NCI-H1436 treated with DMSO at 0.1 percent for 48 hours (cell line): ENCODE measurements at regions not wholly inside any gene's neighbourhood (a gene's known extent, or its start where the extent isn't known, plus 50 kb on each side); places are given as distances from the start of the nearest gene placed in this dataset.

Source experiments
- DNase-seq: peaks from one replicate; lab custom pipeline; 2025; lab: John Stamatoyannopoulos, UW

DNA sequence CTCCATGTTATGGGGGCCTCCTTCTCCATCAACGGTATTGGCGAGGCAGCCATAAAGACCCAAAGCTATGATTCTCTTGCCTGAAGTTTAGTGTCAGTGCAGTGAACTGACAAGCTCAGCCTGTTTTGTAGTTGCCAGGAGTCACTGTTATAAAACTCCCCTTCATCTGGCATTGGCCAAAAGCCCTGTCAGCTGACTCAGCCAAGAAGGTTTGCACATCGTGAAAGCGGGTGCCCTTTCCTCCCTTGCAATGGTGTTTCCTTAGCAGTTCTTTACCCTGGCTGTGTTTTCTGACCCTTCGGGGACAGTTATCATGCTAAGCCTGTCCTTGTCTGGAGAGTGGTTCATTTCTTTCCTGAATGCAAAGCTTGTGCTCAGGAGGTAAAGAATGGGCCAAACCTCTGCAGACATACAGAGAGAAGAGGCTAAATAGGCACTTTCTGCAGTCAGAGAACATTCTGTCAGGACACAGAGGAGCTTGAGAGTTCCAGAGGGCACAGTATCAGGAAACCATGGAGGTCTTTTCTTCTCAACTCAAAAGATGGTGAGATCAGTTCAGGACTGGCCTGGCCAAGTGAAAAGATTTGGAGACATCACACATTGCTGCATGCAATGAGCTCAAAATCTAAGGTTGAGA lies 414.2 kb downstream of the ZNF521 start:
- DNase-seq, result no peak

DNA sequence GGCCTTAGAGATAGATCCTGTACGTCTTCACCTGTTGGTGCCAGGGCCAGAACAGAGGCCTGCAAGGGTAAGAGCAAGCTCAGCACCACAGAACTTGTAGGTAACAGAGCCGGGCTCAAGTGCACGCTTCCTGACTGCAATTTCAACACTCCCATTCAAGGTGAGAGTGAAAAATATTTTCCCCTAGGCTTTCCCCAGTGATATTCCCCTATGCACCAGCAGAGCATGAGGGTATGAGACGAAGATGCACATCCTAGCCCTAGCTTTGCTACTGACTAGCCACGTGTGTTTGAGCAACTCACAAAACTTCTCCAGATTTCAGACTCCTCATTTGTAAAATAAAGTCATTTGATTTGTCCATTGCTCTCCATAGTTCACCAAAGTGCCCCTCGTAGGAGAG lies 411.6 kb downstream of the ZNF521 start:
- DNase-seq, result no peak

DNA sequence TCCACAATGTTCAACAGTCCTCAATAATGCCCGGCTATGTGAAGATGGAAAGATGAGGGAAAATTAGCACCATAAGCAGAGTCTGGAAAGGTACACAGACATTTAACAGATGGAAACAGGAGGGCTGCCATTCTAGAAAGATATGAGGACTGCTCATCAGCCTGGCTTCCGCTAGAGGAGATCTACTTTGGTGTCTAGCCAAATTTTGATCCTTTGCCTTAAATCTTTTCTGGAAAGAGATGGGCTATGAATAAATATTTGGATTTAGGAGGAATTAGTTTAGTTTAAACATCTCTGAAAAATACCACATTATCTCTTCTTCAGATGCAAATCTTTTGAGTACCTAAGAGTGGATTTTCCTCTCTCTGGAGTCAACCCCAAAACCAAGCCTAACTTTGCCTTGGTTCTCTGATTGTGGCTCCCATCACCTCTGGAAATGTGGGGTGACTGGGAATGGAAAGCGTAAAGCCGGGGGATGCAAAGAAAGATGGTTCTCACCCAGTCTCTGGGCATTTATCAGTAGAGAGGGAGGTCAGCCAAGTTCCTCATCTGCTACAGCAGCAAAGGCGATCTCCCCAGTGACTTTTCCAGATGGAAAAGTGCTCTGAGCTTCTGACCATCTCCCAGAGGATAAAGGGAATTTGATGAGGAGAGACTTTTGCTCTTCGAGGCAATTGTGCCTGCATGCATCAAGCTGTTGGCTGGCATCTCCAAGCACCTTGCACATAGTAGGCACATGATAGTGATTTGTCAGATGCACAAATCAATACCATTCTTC lies 410.6 kb downstream of the ZNF521 start:
- DNase-seq, result no peak

DNA sequence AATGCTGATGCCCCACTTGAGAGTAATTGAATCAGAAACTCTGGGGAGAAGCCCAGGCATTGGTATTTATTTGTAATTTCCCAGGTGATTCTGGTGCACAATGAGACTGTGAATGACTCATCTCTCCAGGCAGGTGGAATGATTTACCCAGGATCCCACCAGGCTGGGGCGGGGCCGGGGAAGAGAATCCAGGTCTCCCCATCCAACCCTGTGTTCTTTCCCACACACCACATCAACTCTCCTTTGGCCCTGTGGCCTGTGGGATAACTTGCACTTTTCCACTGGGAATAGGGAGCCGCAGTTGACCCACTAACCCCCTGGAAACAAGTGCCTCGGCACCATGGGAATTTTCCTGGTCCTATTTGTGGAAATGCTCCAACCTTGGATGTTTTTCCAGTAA lies 409.8 kb downstream of the ZNF521 start:
- DNase-seq, result no peak

DNA sequence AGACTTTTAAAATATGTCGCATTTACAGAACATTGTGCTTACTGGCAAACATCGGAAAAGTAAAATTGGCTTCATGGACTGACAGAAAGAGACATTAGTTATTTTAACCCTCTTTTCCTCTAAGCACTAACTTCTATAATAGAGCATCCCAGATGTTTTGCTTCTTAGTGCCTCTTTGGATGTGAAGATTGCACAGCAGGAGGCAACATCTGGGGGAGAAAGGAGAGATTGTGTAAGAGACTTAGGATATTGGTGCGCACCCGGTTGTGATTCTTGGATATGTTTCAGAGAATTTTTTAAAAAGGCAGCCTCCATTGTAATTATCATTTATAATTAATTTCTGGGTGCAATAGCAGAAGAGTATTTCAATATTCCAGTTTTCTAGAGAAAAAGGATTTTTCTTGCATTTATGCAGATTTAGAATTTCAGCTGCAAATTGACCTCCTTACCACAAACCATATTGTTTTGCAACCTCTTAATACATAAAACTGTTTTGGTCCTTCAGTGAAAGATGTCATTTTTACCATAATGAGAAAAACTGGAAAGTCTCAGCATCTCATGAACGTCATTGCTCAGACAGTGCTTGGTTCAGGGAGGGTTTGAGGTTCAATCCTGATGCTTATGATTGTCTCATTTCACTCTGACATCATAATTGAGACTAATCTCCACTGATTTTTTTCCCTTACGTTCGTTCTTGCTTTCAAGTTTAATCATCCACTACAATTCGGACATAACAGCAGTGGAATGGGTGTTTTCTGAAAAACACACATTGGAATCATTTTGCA lies 404.3 kb downstream of the ZNF521 start:
- no peak for DNase-seq

DNA sequence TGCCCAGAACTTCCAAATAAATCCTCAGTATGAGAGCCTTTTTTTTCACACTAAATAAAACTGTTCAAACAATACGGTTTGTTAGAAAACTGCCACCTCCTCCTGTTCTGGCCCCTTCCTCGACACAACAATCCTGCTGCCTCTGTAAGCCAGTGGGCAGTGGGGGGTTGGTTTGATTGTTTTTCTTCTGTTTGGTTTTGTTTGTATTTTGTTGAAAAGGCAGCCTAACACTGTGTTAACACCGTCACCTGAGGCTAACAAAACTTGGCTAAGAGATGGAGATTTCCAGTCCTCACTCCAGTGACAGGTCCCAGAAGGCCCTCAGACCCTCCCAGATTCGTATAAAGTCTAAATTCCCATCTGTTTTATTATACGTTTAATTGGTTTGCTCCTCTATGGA lies 402.1 kb downstream of the ZNF521 start:
- DNase-seq, result no peak

DNA sequence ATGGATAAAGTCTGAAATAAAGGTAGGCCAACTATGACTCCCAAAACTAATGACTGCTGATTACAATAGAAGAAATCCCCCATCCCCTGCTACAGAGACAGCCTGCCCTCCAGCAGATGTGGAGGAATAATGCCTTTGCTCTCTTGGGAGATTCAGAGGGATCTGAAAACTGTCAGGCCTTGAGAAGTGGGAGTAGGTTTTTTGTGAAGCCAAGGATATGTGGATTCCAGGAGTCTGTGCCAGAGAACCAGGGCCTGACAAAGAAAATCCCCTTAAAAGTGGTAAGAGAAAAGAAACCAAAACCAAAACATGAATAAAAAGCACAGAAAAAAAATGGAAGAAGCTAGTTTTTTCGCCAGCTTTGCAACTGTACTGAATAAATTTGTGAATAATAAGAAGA lies 397.6 kb downstream of the ZNF521 start:
- DNase-seq, result no peak

DNA sequence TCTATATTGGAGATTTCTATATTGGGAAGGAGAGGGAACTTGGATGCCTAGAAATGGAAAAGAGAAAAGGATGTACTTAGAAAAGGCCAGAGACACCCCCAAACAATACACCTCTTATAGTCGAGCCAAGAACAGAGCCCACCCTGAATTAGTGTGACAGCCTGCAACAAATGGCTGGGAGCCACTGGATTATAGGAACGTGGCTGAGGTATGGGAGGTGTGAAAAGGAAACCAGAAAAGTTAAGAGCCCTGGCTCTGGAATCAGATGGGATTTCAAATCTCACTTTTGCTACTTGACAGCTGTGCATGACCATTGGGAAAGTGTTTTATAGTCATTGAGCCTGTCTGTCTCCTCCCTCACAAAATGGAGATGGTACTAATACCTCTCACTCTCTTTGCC lies 394.0 kb downstream of the ZNF521 start:
- no peak for DNase-seq

DNA sequence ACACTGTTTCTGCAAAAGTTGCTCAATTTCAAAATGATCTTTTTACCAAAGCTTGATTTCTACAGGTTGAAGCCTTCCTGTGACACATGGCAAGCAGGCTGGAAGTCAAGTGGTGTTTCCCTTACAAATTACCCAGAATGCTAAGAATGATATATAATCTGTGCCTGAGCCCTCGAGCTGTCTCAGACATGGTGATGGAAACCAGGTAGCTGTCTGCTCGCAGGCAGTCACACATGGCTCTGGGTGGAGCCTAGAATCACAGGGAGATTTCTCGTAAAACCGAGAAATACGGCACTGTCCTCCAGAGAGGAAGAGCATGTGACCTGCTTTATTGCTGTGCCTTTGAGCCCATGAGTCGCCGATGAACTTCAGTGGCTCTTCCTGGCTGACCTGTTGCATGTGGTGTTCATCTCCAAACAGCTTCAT lies 392.9 kb downstream of the ZNF521 start:
- DNase-seq, result no peak

DNA sequence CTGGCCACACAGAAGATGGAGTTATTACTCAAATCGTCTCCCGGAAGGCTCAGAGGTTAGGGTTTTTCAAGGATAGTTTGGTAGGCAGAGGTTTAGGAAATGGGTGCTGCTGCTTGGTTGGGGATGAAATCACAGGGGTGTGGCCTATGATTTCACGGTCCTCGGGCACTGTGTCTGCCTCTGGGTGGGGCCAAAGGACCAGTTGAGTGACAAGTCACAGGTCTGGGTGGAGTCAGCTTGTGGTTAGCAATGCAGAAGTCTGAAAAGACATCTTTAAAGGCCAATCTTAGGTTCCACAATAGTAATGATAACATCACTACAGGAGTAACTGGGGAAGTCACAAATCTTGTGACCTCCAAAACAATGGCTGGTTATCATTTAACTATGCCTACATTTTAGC lies 387.8 kb downstream of the ZNF521 start:
- DNase-seq, result no peak

DNA sequence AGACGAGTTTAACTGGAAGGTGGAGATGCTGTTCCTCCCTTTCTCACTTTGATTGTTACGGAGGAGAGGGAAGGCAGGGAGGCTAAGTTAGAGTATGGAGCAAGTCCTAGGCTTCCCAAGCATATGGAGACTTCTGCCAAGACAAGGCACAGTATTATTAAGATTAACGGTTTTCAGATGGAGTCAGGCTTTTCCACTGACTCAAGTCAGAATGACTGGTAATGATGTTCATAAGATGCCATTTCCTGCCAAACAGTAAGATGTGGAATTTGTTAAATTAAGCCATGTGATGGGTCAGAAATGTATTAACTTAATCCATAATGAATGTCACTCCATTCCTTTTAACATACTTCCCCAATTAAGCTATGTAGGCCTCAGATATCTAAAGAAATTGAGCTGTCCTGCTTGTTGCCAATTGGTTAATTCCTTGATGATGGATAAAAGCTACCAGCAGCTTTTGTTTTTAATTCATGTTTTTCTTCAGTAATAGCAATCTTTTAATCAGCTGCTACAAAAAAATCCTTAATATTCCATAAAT lies 383.7 kb downstream of the ZNF521 start:
- DNase-seq, result no peak

DNA sequence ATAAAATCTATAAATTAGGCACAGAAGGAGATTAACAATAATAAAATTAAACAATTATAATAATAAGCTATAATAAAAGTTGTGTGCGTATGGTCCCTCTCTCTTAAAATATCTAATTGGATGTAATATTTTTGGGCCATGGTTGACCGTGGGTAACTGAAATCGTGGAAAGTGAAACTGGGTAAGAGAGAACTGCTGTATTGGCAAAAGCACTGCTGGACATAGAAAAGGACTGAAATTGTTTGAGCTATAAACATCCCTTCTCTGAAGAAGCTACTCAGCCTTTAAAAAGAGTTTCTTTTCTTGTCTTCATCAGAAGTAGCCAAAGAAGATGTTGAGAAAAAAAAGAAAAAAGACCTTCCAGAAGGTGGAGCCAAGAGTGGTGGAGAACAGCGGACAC lies 379.4 kb downstream of the ZNF521 start:
- no peak for DNase-seq

DNA sequence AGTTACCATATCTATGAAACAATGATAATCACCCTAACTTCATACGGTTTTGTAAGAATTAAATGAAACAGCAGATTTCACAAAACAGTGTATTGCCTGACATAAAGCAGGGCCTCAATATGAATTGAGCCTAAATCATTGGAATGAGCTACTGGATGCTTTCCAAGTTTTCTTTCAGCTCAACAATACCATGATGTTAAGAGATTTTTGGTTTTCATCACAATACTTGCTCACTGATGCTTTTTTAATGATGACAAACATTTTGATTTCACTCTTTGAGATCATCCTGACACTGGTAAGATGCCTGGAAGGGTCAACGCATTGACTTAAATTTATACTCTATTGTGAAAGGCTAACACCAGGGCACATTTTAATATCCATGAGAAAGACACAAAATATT lies 377.5 kb downstream of the ZNF521 start:
- DNase-seq, result no peak

DNA sequence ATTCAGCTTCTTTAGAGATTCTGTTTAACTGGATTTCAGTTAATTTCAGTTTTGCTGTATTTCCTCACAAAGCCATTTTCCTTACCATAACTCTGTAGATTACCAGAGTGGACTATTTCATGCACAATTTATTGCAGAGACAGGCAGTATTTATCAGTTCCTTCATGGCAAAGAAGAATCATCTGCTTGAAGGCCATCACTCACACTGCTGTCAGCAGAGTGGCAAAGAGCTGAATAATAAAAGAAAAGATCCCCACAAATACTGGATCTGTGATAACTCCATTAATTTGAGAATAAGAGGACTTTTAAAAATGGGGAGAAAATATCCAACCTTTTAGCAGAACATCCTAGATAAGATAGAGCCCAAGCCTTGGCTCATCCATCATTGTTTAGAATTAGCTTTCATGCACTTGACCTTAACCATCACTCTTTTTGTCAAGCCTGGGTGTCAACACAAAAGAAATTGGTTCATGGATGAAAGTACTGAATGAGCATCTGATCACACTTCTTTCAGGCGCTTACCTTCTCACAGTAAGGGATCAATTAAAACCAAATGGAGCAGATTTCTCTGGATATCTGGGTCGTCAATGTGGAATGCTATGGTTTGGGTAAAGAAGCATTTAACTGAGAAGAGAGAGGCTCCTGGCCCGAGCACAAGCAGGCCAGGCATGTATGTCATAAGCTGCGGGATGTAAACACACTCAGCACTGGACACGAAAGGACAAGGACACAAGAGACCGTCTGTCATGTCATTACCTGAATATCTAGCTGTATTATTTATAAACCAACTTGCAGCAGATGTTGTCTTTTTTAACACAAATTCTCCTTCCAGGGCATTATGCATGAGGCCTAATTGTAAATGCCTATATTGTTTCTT lies 376.2 kb downstream of the ZNF521 start:
- DNase-seq, result no peak

DNA sequence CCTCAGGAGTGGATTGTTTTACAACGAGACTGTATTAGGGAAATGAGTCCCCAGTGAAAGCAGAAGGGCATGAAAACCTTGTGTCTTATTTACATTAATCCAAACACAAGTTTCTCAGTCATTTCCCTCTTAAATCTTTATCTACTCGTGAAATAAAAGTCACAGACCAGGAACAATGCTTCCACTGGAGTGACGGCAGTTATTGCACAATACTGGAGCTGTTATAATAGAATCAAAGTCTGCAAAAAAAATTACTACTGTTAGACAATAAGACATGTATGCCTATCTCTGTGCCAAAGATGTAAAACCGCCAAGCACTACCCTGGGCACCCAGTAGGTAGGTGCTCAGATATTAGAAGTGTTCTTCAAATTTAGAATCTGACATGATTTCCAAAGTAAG lies 375.5 kb downstream of the ZNF521 start:
- no peak for DNase-seq

DNA sequence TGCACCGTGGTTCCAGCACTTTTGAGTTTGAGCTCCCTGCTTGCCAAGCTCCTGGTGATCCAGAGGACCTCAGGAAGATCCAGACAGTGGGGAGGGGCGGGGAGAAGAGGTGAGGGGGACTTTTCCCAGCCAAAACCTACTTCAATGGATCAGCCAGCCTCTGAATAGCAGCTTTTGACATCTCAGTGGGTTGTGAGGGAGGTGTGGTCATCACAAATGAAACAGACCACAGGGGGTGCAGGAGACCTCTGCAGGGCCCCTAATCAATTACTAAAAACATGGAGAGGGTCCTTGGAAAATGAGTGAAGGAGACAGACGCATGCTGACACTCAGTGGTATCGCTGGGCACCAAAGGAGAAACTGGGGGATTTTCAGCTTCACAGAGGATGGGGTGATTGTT lies 372.7 kb downstream of the ZNF521 start:
- DNase-seq, result no peak

DNA sequence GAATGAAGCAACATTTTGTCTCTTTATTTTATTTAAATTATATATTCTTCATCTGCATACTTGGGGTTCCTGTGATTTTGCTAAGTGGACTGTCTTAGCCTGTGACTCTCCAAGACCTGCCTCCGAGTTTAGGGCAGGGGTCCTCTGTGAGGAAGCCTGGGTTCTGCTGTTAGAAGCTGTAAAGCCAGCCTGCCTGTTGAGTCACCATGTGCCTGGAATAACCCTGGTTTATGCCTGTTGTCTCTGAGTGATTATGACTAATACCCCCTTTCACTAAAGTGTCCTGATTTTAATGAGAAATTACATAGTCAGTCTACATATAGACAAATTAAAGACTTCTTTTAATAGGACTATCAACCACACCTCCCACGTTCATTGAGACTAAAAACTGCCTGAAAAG lies 369.1 kb downstream of the ZNF521 start:
- DNase-seq, result no peak

DNA sequence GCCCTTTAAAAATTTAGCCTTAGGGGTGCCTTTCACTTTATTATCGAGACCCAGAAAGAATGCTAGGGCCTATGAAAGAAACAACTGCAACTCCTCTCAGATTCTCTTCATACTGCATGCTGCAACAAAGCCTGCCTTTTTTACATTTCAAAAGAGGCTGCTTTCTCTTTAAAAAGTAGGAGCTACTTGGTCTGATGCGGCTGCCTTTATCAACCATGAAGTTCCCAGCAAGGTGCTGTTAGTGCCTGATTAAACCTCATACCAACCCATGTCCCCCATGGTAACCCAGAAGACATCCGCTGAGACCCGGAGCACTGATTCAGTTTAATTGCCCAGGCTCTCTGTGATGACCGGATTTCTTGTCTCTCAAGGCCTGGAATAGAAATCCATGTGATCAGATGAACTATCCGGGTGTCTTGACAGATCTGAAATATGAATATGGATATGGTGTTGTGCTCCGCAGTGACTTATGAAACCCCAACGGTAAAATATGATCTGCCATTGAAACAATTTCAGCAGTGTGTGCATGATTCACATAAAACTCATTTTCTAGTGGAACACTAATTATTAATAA lies 368.3 kb downstream of the ZNF521 start:
- DNase-seq, result no peak

DNA sequence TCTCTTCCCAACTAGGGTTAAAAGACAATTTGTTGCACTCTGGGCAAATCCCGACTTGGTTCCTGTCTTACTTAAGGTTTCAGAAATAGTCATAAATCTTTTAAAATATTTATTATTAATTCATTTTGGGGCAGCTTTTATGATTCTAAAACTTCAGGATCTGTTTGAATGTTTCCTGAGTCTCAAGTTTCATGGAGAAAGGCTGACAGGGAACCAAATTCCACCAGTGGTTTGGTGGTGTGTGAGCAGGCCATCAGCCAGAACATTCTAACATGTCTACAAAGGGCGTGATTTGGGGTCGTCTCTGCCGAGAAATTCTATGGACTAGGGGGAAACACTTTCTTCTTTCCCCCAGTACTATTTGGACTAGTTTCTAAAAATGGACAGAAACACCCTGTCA lies 366.4 kb downstream of the ZNF521 start:
- no peak for DNase-seq

DNA sequence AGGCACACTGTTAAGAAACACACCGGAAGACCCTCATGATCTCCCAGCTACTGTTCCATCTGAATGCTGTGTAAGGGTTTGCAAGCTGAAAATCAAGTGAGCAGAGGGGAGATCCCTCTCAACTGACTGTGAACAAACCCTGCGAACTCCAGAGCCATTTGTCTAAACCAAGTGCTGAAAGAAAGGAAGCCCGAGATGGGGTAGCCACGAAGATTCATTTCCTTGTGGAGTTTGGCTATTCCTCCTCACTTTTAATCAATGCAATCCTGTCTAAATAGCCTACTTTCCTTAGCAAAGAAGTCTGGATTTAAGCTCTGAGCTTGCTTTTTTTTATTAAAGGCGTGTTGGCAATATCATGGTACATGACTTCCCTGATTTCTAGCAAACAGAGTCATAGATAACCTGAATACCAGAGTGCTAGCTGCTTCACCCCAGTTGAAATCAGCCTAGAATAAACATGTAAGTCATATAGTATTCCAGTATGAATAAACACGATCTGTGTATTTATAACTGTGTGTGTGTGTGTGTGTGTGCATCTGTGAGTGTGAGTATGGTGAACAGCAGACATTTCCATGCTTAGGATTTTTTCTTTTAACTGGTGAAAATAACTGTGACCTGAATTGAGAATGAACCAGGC lies 365.2 kb downstream of the ZNF521 start:
- DNase-seq, result no peak
